CD4-positive, alpha-beta T cell treated with Interleukin-17A for 1 hour (primary cell): ENCODE measurements at regions not wholly inside any gene's neighbourhood (a gene's known extent, or its start where the extent isn't known, plus 50 kb on each side); places are given as distances from the start of the nearest gene placed in this dataset.

Source experiments
- DNase-seq: peaks from one replicate; pipeline ENCODE4 v3.0.0-alpha.2; 2020

DNA sequence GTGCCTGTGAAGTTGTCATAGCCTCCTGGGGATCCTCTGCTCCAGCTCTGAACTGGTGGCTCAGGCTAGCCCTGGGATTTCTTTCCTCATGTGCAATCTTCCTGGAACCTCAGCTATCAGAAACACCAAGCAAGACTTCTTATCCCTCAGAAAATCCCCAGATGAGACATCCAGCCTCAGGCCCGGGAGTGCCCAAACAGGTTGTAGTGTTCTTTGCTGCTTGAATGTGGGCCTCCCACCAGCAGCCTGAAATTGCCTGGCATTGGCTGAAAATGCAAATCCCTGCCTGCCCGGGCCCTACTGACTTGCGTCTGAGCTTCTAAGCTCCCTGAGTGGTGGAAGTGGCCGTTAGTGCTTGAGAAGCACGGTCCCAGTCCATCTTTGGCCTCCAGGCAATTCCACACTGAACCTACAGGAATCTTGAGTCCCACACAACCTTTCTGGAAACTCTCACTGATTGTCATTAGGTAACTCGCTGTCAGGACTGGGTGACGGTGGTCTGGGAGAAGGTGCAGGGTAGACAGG lies 146.8 kb downstream of the ZBTB18 start:
- no peak for DNase-seq

DNA sequence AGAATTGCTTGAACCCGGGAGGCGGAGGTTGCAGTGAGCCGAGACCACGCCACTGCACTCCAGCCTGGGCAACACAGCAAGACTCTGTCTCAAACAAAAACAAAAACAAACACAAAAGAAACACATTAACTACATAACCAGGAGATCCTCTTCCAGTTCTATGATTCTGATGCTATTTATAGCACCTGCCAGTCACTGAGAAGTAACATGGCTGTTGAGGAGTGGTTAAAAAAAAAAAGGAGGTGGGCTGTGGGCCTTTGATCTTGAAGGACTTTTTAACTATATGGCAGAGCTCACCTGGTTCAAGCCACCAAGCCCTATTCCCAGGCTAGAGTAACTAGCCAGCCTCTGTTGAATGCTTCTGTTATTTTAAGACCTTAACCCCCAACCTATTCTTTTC lies 148.8 kb downstream of the ZBTB18 start:
- DNase-seq: no peak

DNA sequence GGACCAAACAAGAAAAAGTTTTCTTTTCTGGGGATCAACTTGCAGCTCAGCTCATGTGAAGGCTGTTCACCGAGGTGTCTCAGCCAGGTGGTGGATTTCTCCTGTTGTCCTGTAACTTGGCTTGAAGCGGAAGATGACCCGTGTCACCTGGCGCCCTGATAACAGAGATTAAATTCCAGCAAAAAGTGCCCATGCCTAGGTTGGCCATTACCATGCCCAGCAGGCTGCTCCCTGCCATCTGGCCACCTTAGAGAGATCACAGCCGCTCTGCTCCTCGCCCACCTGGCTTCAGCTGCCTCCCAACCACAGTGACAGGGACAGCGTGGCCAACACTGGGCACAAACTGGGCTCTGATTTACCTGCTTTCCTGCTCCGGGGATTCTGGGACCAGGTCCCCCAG lies 149.5 kb downstream of the ZBTB18 start:
- no peak for DNase-seq

DNA sequence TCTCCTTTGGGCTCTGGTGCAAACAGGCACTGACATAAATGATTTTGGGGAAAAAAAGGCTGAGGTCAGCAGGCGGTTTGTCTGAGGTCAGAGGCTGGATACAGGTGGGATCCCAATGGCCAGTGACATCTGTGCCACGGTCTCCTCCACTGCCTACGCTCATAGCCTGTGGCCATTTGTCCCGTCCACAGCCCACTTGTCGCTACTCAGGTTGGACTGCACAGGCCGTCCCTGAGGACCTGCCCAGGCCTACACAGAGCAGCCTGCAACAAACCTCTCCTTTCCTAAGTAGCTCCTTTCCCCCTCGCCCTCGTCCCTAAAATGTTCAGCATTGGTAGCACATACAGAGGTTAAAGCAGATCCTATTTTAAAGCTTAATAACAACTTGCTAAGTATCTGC lies 150.7 kb downstream of the ZBTB18 start:
- DNase-seq: no peak

DNA sequence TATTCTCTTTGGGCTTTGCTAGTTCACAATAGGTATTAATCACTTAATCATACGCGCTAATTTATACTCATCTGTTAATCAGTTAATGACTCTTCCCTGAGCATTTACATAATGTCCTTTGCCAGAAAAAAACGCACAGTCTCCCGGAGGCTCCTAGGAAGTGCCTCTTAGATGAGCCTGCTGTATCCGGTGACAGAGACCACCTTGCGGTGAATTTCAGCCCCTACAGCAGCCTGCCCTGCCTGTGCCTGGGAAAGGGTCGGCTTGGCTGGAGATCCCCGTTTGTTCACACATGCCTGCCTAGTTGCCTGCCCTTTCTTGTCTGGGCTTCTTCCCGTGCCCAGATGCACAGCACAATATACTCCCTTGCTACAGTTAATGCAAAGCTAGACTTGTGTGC lies 152.9 kb downstream of the ZBTB18 start:
- DNase-seq: no peak

DNA sequence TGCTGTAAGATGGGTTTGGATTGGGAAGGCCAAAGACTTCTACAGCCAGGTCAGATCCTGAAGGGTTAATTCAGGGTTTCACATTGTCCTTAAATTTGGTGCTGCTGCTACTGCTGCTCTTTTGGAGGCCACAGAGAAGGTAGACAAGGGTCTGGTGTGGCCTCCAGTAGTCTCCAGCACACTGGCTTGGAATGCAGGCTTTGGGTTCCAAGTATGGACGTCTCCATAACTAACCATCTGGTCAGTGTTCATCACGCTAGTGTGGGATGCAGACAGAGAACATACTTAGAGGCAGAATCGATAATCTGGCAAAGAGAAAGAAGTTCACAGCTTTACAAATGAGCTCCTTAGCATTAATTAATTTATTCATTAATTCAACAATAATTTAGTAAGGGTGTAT lies 154.1 kb downstream of the ZBTB18 start:
- DNase-seq: no peak

DNA sequence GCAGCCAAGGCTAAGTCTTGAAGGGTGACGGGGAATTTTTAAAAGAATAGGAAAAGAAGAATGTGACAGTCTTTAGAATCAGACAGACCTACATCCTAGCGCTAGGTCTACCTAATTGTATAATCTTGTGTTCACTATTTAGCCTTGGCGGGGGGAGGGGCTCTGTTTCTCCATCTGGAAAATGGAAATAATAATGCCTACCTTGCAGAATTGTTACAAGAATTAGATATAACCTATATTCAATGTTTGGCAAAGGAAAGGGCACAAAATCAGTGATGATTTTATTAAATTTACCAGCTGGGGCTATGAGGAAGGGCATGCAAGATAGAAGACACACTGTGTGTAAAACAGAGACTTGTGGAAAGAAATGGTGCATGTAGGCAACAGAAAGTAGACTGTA lies 154.8 kb downstream of the ZBTB18 start:
- DNase-seq: no peak

DNA sequence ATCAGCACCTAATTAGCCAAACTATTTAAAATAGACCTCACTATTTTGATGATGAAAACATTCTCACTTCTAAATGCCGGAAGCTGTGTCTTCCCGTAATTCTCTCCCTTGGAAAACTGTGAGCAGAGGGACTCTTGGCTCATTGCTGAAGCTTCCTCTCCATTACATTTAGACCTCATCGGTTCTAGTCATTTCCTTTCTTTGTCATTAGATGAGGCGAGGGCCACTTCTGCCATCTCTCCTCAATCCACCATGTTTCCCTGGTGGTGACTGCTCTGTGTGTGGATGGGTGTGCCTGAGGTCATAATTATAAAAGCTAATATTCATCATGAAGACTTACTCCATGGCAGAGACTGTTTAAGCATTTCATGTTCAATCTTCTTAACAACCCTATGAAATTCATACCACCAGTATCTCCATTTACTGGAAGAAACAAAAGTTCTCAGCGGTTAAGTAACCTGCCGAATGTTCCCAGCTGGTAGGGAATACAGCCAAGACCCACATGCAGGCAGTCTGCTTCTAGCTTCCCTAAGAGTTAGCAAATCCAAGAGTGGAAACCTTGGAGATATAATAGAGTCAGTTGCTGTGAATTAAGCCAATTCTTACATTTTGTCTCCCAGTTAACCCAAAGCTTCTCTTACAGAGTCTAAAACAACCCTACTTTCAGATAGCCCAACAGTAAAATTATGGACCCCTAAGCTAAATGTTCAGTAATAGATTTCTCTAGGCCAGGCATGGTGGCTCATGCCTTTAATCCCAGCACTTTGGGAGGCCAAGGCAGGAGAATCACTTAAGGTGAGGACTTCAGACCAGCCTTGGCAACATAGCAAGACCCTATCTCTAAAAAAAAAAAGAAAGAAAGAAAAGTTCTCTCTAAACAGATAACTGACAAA lies 156.2 kb downstream of the ZBTB18 start:
- no peak for DNase-seq

DNA sequence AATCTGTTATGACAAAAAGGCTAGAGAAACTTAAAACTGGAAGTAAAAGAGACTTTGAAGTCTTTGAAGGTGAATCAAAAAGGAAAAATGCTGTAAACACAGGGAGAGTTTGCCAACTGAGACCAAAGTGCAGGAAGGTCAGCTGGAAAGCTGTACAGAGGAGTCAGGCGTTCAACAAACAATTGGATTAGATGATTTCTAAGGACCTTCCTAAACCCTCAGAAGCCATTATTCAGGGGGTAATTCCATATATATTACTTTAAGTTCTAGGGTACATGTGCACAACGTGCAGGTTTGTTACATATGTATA lies 156.8 kb downstream of the ZBTB18 start:
- DNase-seq: no peak

DNA sequence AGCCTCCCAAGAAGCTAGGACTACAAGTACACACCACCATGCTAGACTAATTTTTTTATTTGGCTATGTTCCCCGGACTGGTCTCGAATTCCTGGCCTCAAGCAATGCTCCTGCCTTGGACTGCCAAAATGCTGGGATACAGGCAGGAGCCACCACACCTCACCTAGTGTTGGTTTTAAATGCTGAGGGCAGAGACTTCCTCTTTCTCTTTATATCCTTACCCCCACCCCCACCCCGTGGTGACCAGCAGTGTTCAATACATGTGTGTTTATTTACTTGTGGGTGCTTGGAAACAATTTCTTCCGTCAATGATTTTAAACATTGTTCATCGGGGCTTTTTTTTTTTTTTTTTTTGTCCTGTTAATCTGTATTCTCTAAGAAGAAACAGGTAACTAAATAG lies 158.9 kb downstream of the ZBTB18 start:
- DNase-seq: no peak

DNA sequence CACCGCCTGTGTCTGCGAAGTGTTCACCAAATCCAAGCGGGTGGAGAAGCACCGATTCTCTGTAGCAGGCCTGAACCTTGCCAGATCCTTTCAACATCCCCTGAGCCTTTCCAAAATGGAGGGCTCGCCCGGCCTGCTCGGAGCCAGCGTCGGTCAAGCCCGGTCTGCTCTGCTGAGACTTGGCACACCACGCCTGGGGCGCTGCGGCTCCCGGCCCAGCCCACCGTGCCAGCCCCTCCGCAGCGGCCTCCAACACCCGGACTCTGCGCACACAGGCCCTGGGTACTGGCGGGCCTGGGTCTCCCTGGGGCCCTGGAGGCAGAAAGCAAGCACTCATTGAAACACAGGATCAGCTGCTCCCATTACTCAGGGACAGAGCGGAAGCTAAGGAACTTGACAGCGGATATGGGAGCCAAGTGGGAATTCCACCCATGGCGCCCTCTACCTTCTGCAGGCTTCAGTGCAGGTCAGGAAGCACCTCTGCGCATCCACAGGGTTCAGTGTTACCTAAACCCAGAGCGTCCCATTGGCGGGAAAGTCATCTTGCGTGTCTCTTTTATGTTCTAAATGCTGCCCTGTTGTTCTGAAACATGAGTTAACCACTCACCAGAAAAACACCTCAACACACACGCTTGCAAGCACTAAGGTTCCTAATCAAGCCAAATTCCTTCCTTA lies 159.9 kb downstream of the ZBTB18 start:
- DNase-seq: no peak

DNA sequence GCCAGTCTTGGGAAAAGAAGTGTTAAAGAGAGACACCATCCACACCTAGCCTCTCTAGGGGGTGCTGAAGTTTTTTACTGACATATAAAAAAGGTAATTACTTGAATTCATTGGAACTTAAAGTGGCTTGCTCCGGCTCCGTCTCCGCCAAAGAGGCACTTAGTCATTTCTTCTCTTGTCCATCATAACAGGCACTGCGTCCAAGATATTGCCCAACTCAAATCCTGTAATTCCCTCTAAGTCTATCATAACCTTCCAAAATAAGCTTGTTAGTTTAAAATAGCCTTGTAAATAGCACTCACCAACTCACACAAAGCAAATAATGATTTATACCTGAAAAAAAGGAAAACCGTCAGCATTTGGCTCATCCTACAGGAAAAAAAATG lies 160.5 kb downstream of the ZBTB18 start:
- DNase-seq: no peak

DNA sequence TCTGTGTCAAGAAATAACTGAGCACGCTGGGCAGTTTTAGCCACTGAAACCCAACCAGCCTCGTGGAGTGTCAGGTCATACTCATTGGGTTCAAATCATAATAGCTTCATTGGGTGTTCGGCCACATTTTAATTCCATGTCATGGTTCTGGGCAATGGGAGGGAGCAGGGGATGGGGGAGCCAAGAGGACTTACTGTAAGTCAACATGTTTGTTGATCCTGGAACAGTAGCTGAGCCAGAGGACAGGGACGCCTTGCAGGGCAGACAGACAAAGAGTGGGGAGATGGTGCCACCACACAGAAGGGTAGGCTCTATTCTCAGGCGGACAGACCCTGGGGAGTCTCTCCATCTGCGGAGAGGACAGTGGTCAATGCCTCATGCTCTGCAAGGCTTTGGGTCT lies 161.1 kb downstream of the ZBTB18 start:
- no peak for DNase-seq

DNA sequence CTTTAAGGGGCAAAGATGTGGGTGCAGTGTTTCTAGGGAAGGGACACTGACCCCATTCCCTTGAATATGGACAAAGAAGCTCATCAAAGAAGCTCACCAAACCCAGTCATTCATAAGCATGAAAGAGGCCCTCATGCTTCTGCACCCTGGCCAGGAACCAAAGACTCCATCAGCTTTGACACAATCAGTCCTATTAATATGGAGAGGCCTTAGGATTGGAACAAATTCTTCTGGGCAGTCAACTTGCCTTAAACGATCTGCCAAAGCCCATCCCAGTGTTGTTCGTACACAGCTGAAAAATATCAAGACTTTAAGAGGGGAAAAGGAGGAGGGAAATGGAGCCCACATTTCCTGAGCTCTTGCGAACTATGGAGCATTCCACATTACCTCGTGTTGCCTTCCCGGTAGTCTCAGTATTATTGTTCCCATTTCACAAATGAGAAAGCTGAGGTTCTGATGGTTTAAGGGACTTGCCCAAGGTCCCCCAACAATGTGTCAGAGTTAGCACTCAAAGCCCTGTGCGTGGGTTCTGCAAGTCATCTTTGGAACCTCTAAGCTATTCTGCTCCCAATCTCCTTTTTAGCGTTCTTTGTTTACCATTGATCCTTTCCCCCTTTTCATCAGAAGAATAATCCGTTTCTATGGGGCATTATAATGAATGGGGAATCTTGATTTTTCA lies 161.9 kb downstream of the ZBTB18 start:
- no peak for DNase-seq

DNA sequence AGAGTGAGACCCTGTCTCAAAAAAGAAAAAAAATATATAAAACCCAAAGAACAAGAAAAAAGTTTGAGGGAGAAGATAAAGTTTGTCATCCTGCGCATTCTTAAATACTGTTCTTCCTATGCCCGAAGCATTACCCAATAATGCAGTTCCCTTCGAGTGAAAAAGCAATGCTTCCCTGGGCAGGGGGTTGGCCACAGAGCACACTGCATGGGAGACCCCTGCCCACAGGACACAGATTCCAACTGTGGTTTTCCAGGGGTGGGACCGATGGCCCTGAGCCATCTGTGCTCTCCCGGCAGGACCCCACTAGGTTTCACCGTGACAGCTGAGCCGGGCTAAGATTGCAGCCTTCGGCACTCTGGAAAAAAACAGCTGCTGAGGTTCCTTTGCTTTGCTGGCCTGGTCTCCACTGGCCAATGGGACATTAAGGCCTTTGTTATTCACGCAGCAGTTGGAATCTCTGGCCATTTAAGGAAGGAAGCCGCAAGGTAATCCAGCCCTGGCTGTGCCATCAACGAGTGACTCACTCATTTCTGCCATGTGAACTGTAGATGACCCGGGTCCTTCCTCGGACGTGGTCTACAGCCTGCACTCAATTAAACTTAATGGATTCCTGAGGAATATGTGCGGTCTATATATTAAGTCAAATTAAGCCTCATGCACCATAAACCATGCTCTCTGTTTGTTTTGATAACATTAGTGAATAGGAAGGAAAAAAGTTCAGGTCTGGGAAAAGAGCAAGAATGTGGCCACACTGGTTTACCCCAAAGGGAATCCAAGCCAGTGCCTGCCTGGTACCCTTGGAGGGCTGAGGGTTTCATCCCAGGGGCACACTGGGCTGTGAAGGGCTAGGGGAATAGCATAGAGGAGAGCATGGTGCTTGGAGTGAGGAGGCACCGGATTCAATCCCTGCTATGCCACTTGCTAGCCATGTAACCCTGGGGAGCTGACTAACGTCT lies 163.2 kb downstream of the ZBTB18 start:
- DNase-seq: no peak

DNA sequence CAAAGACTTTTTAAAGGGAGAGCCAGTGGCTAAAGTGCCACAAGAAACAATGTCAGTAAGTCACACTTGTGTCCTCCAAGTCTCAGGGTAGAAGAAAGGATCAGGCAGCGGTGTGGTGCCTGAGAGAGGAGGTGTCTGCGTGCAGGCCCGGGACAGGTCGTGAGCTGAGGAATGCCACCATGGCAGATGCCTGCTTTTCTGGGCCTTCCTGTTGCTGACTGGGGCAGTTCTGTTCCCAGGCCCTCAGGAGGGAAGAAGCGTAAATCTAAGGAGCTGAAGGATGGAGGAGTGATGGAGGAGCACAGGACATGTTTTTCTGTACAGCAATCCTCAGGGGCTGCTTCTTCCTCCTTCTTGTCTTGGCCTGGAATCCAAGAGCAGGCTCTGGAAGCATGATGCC lies 165.8 kb downstream of the ZBTB18 start:
- DNase-seq: no peak

DNA sequence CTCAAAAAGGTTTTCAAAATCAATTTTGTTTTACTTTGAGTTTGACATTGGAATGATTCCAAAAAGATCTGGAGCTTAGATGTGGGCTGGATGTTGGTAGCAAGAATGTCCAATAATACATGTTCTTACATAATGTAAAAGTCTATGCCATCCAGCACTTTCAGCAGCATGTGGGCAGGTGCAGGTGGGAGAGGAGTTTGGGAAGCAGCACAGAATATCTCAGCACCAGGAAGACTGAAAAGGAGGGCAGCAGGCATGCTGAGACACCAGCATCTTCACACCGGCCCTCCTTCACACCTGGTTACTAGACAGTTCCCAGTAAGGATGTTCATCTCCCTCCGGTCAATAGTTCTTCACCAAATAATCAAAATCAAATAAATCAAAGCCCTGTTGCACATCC lies 166.6 kb downstream of the ZBTB18 start:
- DNase-seq: no peak

DNA sequence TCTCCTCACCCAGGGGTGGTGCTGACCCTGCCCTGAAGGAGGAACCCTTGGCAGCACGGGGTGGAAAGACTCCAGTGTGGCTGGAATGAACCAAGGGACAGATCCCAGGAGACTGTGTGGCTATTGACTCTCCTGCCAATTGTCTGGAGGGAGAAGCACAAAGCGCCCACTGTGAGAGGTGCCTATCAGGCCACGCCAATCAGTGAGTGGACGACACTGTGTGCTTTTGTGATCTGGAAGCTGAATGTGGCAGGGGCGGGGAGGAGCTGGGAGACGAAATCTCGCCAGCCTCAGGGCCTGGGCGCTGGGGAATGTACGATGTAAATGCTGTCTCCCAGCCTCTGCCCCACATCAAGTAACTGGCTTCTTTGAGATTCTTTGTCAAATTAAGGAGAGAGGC lies 167.1 kb downstream of the ZBTB18 start:
- DNase-seq: no peak

DNA sequence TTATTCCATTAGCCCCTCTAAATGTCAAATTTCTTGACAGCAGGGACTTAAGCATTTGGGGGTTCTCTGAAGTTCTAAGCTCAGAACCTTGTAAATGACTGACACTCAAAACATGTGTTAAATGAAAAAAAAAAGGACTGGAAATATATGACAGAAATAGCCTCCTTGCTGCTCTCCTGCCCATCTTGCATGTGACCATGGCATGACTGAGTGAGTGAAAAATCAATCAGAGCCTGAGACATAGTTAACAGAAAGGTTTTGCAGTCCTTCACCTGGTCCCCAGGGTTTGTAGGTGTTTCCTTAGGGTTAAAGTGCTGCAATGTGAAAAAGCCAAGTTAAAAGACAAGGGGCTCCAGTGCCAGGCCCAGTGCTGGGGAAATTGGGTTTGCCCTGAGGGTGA lies 168.1 kb downstream of the ZBTB18 start:
- no peak for DNase-seq

DNA sequence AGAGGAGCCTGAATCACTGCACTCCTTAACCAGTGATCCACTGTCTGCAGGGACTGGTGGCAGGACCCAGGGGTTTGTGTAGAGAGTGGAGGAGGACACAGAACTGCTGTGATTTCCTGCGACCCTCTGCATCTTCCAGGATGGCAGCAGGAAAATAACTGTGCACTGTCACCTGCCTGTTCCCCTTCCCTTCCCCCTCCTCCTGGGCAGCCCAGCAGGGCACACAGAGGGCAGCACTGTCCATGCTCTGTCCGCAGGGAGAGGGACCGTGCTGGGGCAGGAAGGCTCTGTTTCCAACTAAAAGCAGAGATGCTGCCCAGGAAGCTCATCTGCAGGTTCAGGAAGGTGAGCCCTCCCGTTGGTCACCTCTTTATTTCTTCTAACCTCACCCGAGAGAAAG lies 168.7 kb downstream of the ZBTB18 start:
- DNase-seq: no peak

DNA sequence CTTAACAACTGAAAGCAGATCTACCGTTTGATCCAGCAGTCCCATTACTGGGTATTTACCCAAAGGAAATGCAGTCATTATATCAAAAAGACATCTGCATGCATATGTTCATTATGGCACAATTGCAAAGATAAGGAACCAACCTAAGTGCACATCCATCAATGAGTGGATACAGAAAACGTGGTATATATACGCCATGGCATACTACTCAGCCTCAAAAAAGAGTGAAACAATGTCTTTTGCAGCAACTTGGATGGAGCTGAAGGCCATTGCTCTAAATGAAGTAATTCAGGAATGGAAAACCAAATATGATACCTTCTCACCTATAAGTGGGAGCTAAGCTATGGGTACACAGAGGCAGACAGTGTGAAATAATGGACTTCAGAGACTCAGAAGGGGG lies 169.3 kb downstream of the ZBTB18 start:
- DNase-seq: no peak

DNA sequence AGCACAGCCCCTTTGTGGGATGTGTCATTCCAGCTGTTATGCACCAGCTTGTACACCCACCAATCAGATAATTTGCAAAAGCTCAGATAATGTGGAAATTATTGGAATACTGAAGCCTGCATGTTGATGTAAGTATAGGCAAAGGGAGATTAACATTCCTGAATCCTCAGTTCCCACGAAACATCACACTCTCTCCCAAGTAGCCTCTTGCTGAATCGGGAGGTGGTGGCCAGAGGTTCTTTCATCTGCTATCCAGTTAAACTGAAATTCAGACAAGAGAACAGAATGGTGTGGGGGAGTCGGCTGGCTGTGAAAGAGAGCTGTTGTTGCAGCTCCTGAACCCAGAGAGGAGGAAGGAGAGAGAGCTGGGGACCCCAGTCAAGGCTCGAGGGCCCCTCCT lies 170.9 kb downstream of the ZBTB18 start:
- no peak for DNase-seq
